ACC112 (cell line): ENCODE measurements at regions not wholly inside any gene's neighbourhood (a gene's known extent, or its start where the extent isn't known, plus 50 kb on each side); places are given as distances from the start of the nearest gene placed in this dataset.

ENCODE experiments used
- H2AFZ ChIP-seq: fragments of 200-600 bp; sonication (generic); one replicate; pipeline ENCODE4 v1.6.0; 2017; ENCODE audit warnings: antibody characterized with exemption, low read length; ENCODE audit not compliant: unreplicated experiment
- H3K27ac ChIP-seq: fragments of 200-600 bp; sonication (generic); 2 replicates; pipeline ENCODE4 v1.5.1; 2014; ENCODE audit warnings: low read depth, mild to moderate bottlenecking, antibody characterized with exemption, low read length, moderate library complexity
- H3K27me3 ChIP-seq: fragments of 200-600 bp; sonication (generic); 2 replicates; pipeline ENCODE4 v1.6.1; 2014; ENCODE audit warnings: mild to moderate bottlenecking, antibody characterized with exemption, low read length, moderate library complexity, mixed read lengths; ENCODE audit not compliant: insufficient read depth
- H3K36me3 ChIP-seq: fragments of 200-600 bp; sonication (generic); 2 replicates; pipeline ENCODE4 v1.6.1; 2016; ENCODE audit warnings: mild to moderate bottlenecking, antibody characterized with exemption, low read length, moderate library complexity, mixed read lengths; ENCODE audit not compliant: insufficient read depth
- H3K4me1 ChIP-seq: fragments of 200-600 bp; sonication (generic); one replicate; pipeline ENCODE4 v1.6.1; 2016; ENCODE audit warnings: low read length, mixed read lengths; ENCODE audit not compliant: insufficient read depth, unreplicated experiment, control insufficient read depth
- H3K4me3 ChIP-seq: fragments of 200-600 bp; sonication (generic); 2 replicates; pipeline ENCODE4 v1.5.1; 2014; ENCODE audit warnings: mild to moderate bottlenecking, low read depth, low read length
- H3K79me2 ChIP-seq: fragments of 200-600 bp; sonication (generic); one replicate; pipeline ENCODE4 v1.6.0; 2016; ENCODE audit warnings: low read length; ENCODE audit not compliant: control insufficient read depth, unreplicated experiment, insufficient read depth

GRCh38 chr3:103711670-103712069, 1276.9 kb downstream of the ZPLD1 start:
- Histone ChIP-seq H3K36me3 (no peaks in the 10 kb centered on the region), H3K27me3 (no peaks in the 10 kb centered on the region), H3K27ac (no peak overlapping the region), H3K4me1 (no peaks in the 10 kb centered on the region), H2AFZ (no peak overlapping the region), H3K79me2 (no peaks in the 10 kb centered on the region), H3K4me3 (no peak overlapping the region)

GRCh38 chr3:103712320-103713008, 1277.6 kb downstream of the ZPLD1 start:
- Histone ChIP-seq H3K4me1 (no peaks in the 10 kb centered on the region), H3K36me3 (no peaks in the 10 kb centered on the region), H3K27ac (no peak overlapping the region), H3K4me3 (no peak overlapping the region), H3K27me3 (no peaks in the 10 kb centered on the region), H2AFZ (no peak overlapping the region), H3K79me2 (no peaks in the 10 kb centered on the region)

GRCh38 chr3:103729547-103729946, 1294.7 kb downstream of the ZPLD1 start:
- H3K4me1 ChIP-seq = no peaks in the 10 kb centered on the region
- no peaks in the 10 kb centered on the region for H3K36me3 ChIP-seq
- H2AFZ ChIP-seq = no peak overlapping the region
- H3K27me3 ChIP-seq = no peaks in the 10 kb centered on the region
- H3K27ac ChIP-seq = no peak overlapping the region
- no peak overlapping the region for H3K4me3 ChIP-seq
- no peaks in the 10 kb centered on the region for H3K79me2 ChIP-seq

GRCh38 chr3:103730744-103731143, 1295.9 kb downstream of the ZPLD1 start:
- no peaks in the 10 kb centered on the region for H3K36me3 ChIP-seq
- no peak overlapping the region for H3K4me3 ChIP-seq
- H3K27me3 ChIP-seq = no peaks in the 10 kb centered on the region
- no peaks in the 10 kb centered on the region for H3K79me2 ChIP-seq
- no peak overlapping the region for H2AFZ ChIP-seq
- H3K4me1 ChIP-seq = no peaks in the 10 kb centered on the region
- no peak overlapping the region for H3K27ac ChIP-seq

- Histone ChIP-seq H3K27ac (no peak overlapping the region), H3K4me1 (no peaks in the 10 kb centered on the region), H3K27me3 (no peaks in the 10 kb centered on the region)
These were observed 1318.2 kb downstream of the ZPLD1 start for GRCh38 chr3:103752986-103753385.

GRCh38 chr3:103767635-103768034, 1332.8 kb downstream of the ZPLD1 start:
- Histone ChIP-seq H3K27ac (no peak overlapping the region), H3K27me3 (no peaks in the 10 kb centered on the region), H3K36me3 (no peaks in the 10 kb centered on the region), H3K79me2 (no peaks in the 10 kb centered on the region), H2AFZ (no peak overlapping the region), H3K4me3 (no peak overlapping the region), H3K4me1 (no peaks in the 10 kb centered on the region)

More at GRCh38 chr3:103752986-103753385, 1318.2 kb downstream of the ZPLD1 start:
- H3K36me3 ChIP-seq = no peaks in the 10 kb centered on the region
- H2AFZ ChIP-seq = no peak overlapping the region
- no peaks in the 10 kb centered on the region for H3K79me2 ChIP-seq
- H3K4me3 ChIP-seq = no peak overlapping the region

GRCh38 chr3:103785017-103785416, 1350.2 kb downstream of the ZPLD1 start:
- Histone ChIP-seq H3K4me1 (no peaks in the 10 kb centered on the region), H3K36me3 (no peaks in the 10 kb centered on the region), H3K79me2 (no peaks in the 10 kb centered on the region), H3K27me3 (no peaks in the 10 kb centered on the region), H3K27ac (no peak overlapping the region), H3K4me3 (no peak overlapping the region), H2AFZ (no peak overlapping the region)

- no peak overlapping the region for H3K27ac ChIP-seq
- H3K4me1 ChIP-seq = no peaks in the 10 kb centered on the region
- H3K36me3 ChIP-seq = no peaks in the 10 kb centered on the region
- no peak overlapping the region for H2AFZ ChIP-seq
- no peaks in the 10 kb centered on the region for H3K79me2 ChIP-seq
- H3K27me3 ChIP-seq = no peaks in the 10 kb centered on the region
- no peak overlapping the region for H3K4me3 ChIP-seq
These were observed 1350.7 kb downstream of the ZPLD1 start for GRCh38 chr3:103785537-103785936.

GRCh38 chr3:103786296-103786695, 1351.5 kb downstream of the ZPLD1 start:
- Histone ChIP-seq H3K27ac (no peak overlapping the region), H3K79me2 (no peaks in the 10 kb centered on the region), H2AFZ (no peak overlapping the region), H3K4me1 (no peaks in the 10 kb centered on the region), H3K27me3 (no peaks in the 10 kb centered on the region), H3K4me3 (no peak overlapping the region), H3K36me3 (no peaks in the 10 kb centered on the region)

- no peak overlapping the region for H2AFZ ChIP-seq
- no peaks in the 10 kb centered on the region for H3K4me1 ChIP-seq
These were observed 1352.5 kb downstream of the ZPLD1 start for GRCh38 chr3:103787164-103787871.

GRCh38 chr3:103787879-103788278, 1353.1 kb downstream of the ZPLD1 start:
- H3K27me3 ChIP-seq = no peaks in the 10 kb centered on the region
- no peak overlapping the region for H3K4me3 ChIP-seq
- H3K27ac ChIP-seq = no peak overlapping the region

More at GRCh38 chr3:103787164-103787871, 1352.5 kb downstream of the ZPLD1 start:
- H3K27ac ChIP-seq = no peak overlapping the region
- no peak overlapping the region for H3K4me3 ChIP-seq
- no peaks in the 10 kb centered on the region for H3K36me3 ChIP-seq
- no peaks in the 10 kb centered on the region for H3K27me3 ChIP-seq
- H3K79me2 ChIP-seq = no peaks in the 10 kb centered on the region

More at GRCh38 chr3:103787879-103788278, 1353.1 kb downstream of the ZPLD1 start:
- no peaks in the 10 kb centered on the region for H3K36me3 ChIP-seq
- no peaks in the 10 kb centered on the region for H3K4me1 ChIP-seq
- no peak overlapping the region for H2AFZ ChIP-seq
- no peaks in the 10 kb centered on the region for H3K79me2 ChIP-seq
